Right atrium auricular region (tissue), 2 donors: ENCODE measurements at regions not wholly inside any gene's neighbourhood (a gene's known extent, or its start where the extent isn't known, plus 50 kb on each side); places are given as distances from the start of the nearest gene placed in this dataset.

Source experiments
- DNase-seq: peaks from one replicate; pipeline ENCODE4 v3.0.0-alpha.2; 2019; ENCODE audit warnings: low spot score
- H3K27ac ChIP-seq, 2 donors: fragments of 200-600 bp; sonication (generic); 1 replicate in 1 of 2; 2 replicates in 1 of 2; pipeline ENCODE4 v1.5.1; 2016 to 2019
- H3K27me3 ChIP-seq, 2 donors: fragments of 200-600 bp; sonication (generic); one replicate each; pipeline versions ENCODE4 v1.5.1 to v1.6.0; 2017 to 2019
- H3K36me3 ChIP-seq: fragments of 200-600 bp; sonication (generic); one replicate; pipeline ENCODE4 v1.5.1; 2016
- H3K4me1 ChIP-seq, 2 donors: fragments of 200-600 bp; sonication (generic); one replicate each; pipeline versions ENCODE4 v1.5.1 to v1.6.0; 2017 to 2019
- H3K4me3 ChIP-seq, 2 donors: fragments of 200-600 bp; sonication (generic); 1 replicate in 1 of 2; 2 replicates in 1 of 2; pipeline ENCODE4 v1.5.1; 2017 to 2019; ENCODE audit warnings: mild to moderate bottlenecking in 1 of 2, moderate library complexity in 1 of 2
- H3K9me3 ChIP-seq, 2 donors: fragments of 200-600 bp; sonication (generic); one replicate each; pipeline ENCODE4 v1.5.1; 2019
- CTCF ChIP-seq, 2 donors: fragments of 200-600 bp; sonication (generic); IDR thresholded peaks; one replicate each; pipeline ENCODE4 v1.5.1; 2019; ENCODE audit warnings: antibody characterized with exemption in 2 of 2

GRCh38 chr5:59943452-59944113 is 50.1 kb upstream of the PDE4D start:
- Histone ChIP-seq H3K9me3 (no peaks in the 10 kb centered on the region), H3K4me3 (no peak overlapping the region), H3K27me3 (no peaks in the 10 kb centered on the region), H3K27ac (no peak overlapping the region), H3K36me3 (no peaks in the 10 kb centered on the region), H3K4me1 (no peaks in the 10 kb centered on the region)
- no peak for TF ChIP-seq CTCF (IDR thresholded peaks at IDR 0.05)
- no peak for DNase-seq
